ENCODE measurements at regions not wholly inside any gene's neighbourhood (a gene's known extent, or its start where the extent isn't known, plus 50 kb on each side); places are given as distances from the start of the nearest gene placed in this dataset.
"Not testable (repeated sequence)": the region's sequence is repeated elsewhere in the genome, so short reads cannot be mapped to it uniquely, and the experiment has no call there.

DNA sequence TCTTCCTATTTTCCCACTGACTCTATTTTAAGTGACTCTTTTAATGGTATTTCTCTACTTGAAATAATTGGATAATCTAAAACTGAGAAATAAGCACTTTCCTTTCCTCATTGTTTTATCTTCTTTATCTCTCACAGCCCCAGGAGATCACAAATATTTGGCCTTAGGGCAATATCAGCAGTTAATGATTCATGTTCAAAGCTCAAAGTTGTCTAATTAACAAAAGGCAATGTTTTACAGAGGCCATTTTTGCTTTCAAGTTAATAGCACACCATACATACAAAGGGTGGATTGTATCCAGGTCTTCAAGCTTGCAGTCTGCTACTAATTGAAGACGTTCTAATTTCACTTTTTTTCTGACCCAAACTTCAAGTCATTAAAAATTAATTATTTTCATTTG is 120.1 kb downstream of the LRRN1 start:
- WGBS, 4 donors, result 33 to 49% (median 35%) methylated on average over 1 of the region's 1 CpG
- Histone ChIP-seq H3K4me1 (replicated peaks in 1 of 2) (no peaks in the 10 kb centered on the region), H3K27me3 (no peaks in the 10 kb centered on the region), H3K36me3 (replicated peaks in 1 of 2) (no peaks in the 10 kb centered on the region), H3K4me3 (no peak overlapping the region), H3K27ac (no peak overlapping the region), H3K9me3 (replicated peaks in 1 of 3) (no peaks in the 10 kb centered on the region)
- no peak for DNase-seq
- intact Hi-C loops (cut with DNase I), result no loop called here
- TF ChIP-seq, protein P1, sequence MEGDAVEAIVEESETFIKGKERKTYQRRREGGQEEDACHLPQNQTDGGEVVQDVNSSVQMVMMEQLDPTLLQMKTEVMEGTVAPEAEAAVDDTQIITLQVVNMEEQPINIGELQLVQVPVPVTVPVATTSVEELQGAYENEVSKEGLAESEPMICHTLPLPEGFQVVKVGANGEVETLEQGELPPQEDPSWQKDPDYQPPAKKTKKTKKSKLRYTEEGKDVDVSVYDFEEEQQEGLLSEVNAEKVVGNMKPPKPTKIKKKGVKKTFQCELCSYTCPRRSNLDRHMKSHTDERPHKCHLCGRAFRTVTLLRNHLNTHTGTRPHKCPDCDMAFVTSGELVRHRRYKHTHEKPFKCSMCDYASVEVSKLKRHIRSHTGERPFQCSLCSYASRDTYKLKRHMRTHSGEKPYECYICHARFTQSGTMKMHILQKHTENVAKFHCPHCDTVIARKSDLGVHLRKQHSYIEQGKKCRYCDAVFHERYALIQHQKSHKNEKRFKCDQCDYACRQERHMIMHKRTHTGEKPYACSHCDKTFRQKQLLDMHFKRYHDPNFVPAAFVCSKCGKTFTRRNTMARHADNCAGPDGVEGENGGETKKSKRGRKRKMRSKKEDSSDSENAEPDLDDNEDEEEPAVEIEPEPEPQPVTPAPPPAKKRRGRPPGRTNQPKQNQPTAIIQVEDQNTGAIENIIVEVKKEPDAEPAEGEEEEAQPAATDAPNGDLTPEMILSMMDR (IDR thresholded peaks at IDR 0.05), result no peak
- TF ChIP-seq POLR2A (IDR thresholded peaks at IDR 0.05), result no peak

DNA sequence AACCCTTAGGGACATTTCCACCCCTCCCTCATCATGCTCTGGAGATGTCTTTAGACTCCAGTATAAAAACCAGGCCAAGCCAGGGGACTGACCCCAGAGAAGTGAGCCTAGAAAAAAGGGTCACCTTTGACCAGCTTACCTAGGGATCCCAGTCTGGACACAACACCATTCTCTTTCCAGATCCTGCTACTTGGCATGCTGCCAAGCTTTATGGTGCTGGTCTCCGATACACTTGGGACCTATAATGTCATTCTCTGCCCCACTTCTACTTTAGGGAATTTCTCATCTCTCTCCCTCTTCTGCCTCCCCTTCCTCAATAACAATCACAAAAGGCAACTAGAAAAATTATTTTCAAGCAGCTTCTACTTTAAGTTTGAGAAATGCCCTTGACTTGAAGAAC is 124.4 kb downstream of the LRRN1 start:
- Histone ChIP-seq H3K27me3 (no peaks in the 10 kb centered on the region), H3K9me3 (replicated peaks in 1 of 3) (no peaks in the 10 kb centered on the region), H3K4me1 (replicated peaks in 1 of 2) (no peaks in the 10 kb centered on the region), H3K27ac (no peak overlapping the region), H3K4me3 (no peak overlapping the region), H3K36me3 (replicated peaks in 1 of 2) (no peaks in the 10 kb centered on the region)
- no peak for TF ChIP-seq POLR2A (IDR thresholded peaks at IDR 0.05)
- TF ChIP-seq, protein P1 (IDR thresholded peaks at IDR 0.05), result no peak
- DNase-seq, result no peak
- 73 to 93% (median 89%) methylated on average over 1 of the region's 1 CpG for WGBS, 4 donors
- intact Hi-C loops (cut with DNase I), result no loop called here

DNA sequence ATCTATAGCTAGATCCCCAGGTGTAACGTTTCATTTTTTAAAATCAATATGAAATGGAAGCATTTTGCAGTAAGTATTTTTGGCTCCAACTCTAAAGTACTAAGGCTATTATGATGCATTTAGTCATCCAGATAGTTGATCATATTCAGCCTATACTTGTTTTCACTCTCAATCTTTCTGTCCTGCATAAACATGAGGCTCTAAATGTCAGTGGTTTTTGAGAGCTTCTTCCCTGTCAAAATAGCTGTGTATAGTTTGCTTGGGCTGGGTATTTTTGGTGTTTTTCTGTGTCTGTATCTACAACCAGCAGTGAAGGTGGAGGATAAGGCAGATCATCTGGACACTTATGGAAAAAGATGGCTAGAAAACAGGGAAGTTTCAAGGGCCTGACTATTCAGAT is 128.0 kb downstream of the LRRN1 start:
- H3K27me3 ChIP-seq, result no peaks in the 10 kb centered on the region
- 76 to 82% (median 80%) methylated on average over 1 of the region's 1 CpG for WGBS, 4 donors
- H3K4me1 ChIP-seq (replicated peaks in 1 of 2), result no peaks in the 10 kb centered on the region
- no peak overlapping the region for H3K4me3 ChIP-seq
- no peak for DNase-seq
- TF ChIP-seq POLR2A (IDR thresholded peaks at IDR 0.05), result no peak
- TF ChIP-seq, protein P1 (IDR thresholded peaks at IDR 0.05), result no peak
- intact Hi-C loops (cut with DNase I), result no loop called here
- no peak overlapping the region for H3K27ac ChIP-seq
- H3K36me3 ChIP-seq (replicated peaks in 1 of 2), result no peaks in the 10 kb centered on the region
- peaks cover 0 to 5% (median 5%) of the 10 kb centered on the region in 3 donors for H3K9me3 ChIP-seq (replicated peaks in 1 of 3)

DNA sequence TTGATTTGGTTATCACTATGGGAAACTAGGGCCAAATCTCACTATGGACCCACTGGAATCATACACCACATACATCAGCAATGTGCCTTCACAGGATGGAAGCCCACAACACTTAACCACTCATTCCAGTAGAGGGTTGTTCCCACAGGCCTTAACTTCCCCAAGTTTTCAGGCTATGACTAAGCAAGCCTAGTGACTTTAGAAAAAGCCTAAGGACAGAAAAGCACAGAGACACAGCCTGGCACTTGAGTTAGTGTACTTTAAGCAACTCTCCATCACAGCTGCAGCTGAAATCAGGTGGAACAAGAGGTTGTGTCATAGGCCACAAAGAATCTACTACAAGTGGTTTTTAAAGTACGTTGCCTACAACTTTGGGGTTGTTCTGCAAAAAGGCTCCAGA is 128.7 kb downstream of the LRRN1 start:
- intact Hi-C loops (cut with DNase I), result no loop called here
- Histone ChIP-seq H3K27ac (no peak overlapping the region), H3K9me3 (replicated peaks in 1 of 3) (peaks cover 0 to 5% (median 5%) of the 10 kb centered on the region in 3 donors), H3K4me1 (replicated peaks in 1 of 2) (no peaks in the 10 kb centered on the region), H3K4me3 (no peak overlapping the region), H3K27me3 (no peaks in the 10 kb centered on the region), H3K36me3 (replicated peaks in 1 of 2) (no peaks in the 10 kb centered on the region)
- DNase-seq, result no peak
- WGBS, 4 donors, result 81 to 100% (median 83%) methylated on average over 1 of the region's 1 CpG
- TF ChIP-seq POLR2A (IDR thresholded peaks at IDR 0.05), result no peak
- TF ChIP-seq, protein P1 (IDR thresholded peaks at IDR 0.05), result no peak

DNA sequence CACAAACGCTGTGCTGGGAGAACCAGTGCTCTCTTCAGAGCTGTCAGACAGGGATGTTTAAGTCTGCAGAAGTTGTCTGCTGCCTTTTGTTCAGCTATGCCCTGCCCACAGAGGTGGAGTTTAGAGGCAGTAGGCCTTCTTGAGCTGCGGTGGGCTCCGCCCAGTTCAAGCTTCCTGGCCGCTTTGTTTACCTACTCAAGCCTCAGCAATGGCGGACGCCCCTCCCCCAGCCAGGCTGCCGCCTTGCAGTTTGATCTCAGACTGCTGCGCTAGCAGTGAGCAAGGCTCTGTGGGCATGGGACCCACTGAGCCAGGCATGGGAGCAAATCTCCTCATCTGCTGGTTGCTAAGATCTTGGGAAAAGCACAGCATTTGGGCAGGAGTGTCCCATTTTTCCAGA is 142.1 kb downstream of the LRRN1 start:
- intact Hi-C loops (cut with DNase I); H3K27ac ChIP-seq; H3K27me3 ChIP-seq; DNase-seq; H3K36me3 ChIP-seq (replicated peaks in 1 of 2); H3K4me3 ChIP-seq; H3K4me1 ChIP-seq (replicated peaks in 1 of 2); H3K9me3 ChIP-seq (replicated peaks in 1 of 3): not testable (repeated sequence)
- 73 to 80% (median 76%) methylated on average over 1 to 8 of the region's 8 CpGs for WGBS, 4 donors
